Stimulated activated effector memory CD8-positive, alpha-beta T cell treated with anti-CD3 and anti-CD28 coated beads, Interleukin-12 subunit alpha, Interleukin-12 subunit beta, amount 100 ng/mL, for 72 hours (primary cell): ENCODE measurements at regions not wholly inside any gene's neighbourhood (a gene's known extent, or its start where the extent isn't known, plus 50 kb on each side); places are given as distances from the start of the nearest gene placed in this dataset.
"Not testable (repeated sequence)": the region's sequence is repeated elsewhere in the genome, so short reads cannot be mapped to it uniquely, and the experiment has no call there.

ENCODE experiments used
- ATAC-seq: fragments of 150-1000 bp; cut with Tn5 transposase; 2 replicates; pipeline ENCODE4 v1.10.0; 2021
- DNase-seq, 2 donors: peaks; one replicate each; pipeline ENCODE4 v3.0.0; 2021 to 2022; ENCODE audit warnings: low spot score in 2 of 2
- H3K27ac Mint-ChIP-seq: one replicate; pipeline ENCODE4 v1.8.0; 2022; ENCODE audit warnings: mild to moderate bottlenecking, mixed read lengths
- H3K36me3 Mint-ChIP-seq: one replicate; pipeline ENCODE4 v1.8.0; 2022; ENCODE audit warnings: mild to moderate bottlenecking, mixed read lengths
- H3K4me1 Mint-ChIP-seq: one replicate; pipeline ENCODE4 v1.8.0; 2022; ENCODE audit warnings: mixed read lengths
- H3K4me3 Mint-ChIP-seq: one replicate; pipeline ENCODE4 v1.8.0; 2022; ENCODE audit warnings: mild to moderate bottlenecking, mixed read lengths
- H3K9me3 Mint-ChIP-seq: one replicate; pipeline ENCODE4 v1.8.0; 2022; ENCODE audit warnings: mixed read lengths

- ATAC-seq: no peak
- no peak for DNase-seq
- H3K36me3 Mint-ChIP-seq: no peaks in the 10 kb centered on the region
- no peak overlapping the region for H3K4me3 Mint-ChIP-seq
- no peak overlapping the region for H3K27ac Mint-ChIP-seq
- H3K9me3 Mint-ChIP-seq: peaks cover 12% of the 10 kb centered on the region
- H3K4me1 Mint-ChIP-seq: no peaks in the 10 kb centered on the region
Measured at GRCh38 chr2:67145851-67146250, 251.3 kb upstream of the ETAA1 start.

GRCh38 chr2:67156796-67157195, 240.3 kb upstream of the ETAA1 start:
- H3K4me1 Mint-ChIP-seq: no peaks in the 10 kb centered on the region
- no peaks in the 10 kb centered on the region for H3K36me3 Mint-ChIP-seq
- DNase-seq (no peak), ATAC-seq (no peak)
- H3K4me3 Mint-ChIP-seq: no peak overlapping the region
- no peak overlapping the region for H3K27ac Mint-ChIP-seq
- peaks cover 4% of the 10 kb centered on the region for H3K9me3 Mint-ChIP-seq

GRCh38 chr2:67158718-67159117, 238.4 kb upstream of the ETAA1 start:
- H3K9me3 Mint-ChIP-seq: no peaks in the 10 kb centered on the region
- H3K36me3 Mint-ChIP-seq: no peaks in the 10 kb centered on the region
- no peak overlapping the region for H3K4me3 Mint-ChIP-seq
- ATAC-seq (no peak), DNase-seq (no peak)
- no peaks in the 10 kb centered on the region for H3K4me1 Mint-ChIP-seq
- H3K27ac Mint-ChIP-seq: no peak overlapping the region

- H3K27ac Mint-ChIP-seq: no peak overlapping the region
- H3K4me3 Mint-ChIP-seq: no peak overlapping the region
- no peaks in the 10 kb centered on the region for H3K36me3 Mint-ChIP-seq
- ATAC-seq: no peak
- H3K4me1 Mint-ChIP-seq: no peaks in the 10 kb centered on the region
- no peak for DNase-seq
- no peaks in the 10 kb centered on the region for H3K9me3 Mint-ChIP-seq
Measured at GRCh38 chr2:67159929-67160328, 237.2 kb upstream of the ETAA1 start.

GRCh38 chr2:67164771-67165522, 232.2 kb upstream of the ETAA1 start:
- no peak for ATAC-seq
- H3K27ac Mint-ChIP-seq: no peak overlapping the region
- H3K36me3 Mint-ChIP-seq: no peaks in the 10 kb centered on the region
- peaks cover 11% of the 10 kb centered on the region for H3K9me3 Mint-ChIP-seq
- no peak overlapping the region for H3K4me3 Mint-ChIP-seq
- DNase-seq: no peak
- no peaks in the 10 kb centered on the region for H3K4me1 Mint-ChIP-seq

GRCh38 chr2:67165523-67165990, 231.6 kb upstream of the ETAA1 start:
- DNase-seq (no peak), ATAC-seq (no peak)
- Mint-ChIP-seq H3K36me3 (no peaks in the 10 kb centered on the region), H3K4me1 (no peaks in the 10 kb centered on the region), H3K27ac (no peak overlapping the region), H3K4me3 (no peak overlapping the region), H3K9me3 (peaks cover 12% of the 10 kb centered on the region)

GRCh38 chr2:67166511-67166910, 230.6 kb upstream of the ETAA1 start:
- H3K36me3 Mint-ChIP-seq, H3K4me1 Mint-ChIP-seq, H3K4me3 Mint-ChIP-seq, H3K27ac Mint-ChIP-seq, ATAC-seq, DNase-seq: not testable (repeated sequence)
- H3K9me3 Mint-ChIP-seq: peaks cover 12% of the 10 kb centered on the region

GRCh38 chr2:67169417-67170140, 227.6 kb upstream of the ETAA1 start:
- H3K27ac Mint-ChIP-seq: no peak overlapping the region
- H3K4me1 Mint-ChIP-seq: no peaks in the 10 kb centered on the region
- H3K36me3 Mint-ChIP-seq: no peaks in the 10 kb centered on the region

GRCh38 chr2:67179526-67179925, 217.6 kb upstream of the ETAA1 start:
- Mint-ChIP-seq H3K9me3 (peaks cover 6% of the 10 kb centered on the region), H3K27ac (no peak overlapping the region), H3K4me3 (no peak overlapping the region), H3K4me1 (no peaks in the 10 kb centered on the region), H3K36me3 (no peaks in the 10 kb centered on the region)
- DNase-seq (no peak), ATAC-seq (no peak)

More at GRCh38 chr2:67169417-67170140, 227.6 kb upstream of the ETAA1 start:
- no peak overlapping the region for H3K4me3 Mint-ChIP-seq
- DNase-seq: no peak
- no peak for ATAC-seq
- H3K9me3 Mint-ChIP-seq: peaks cover 12% of the 10 kb centered on the region

GRCh38 chr2:67180841-67181240, 216.3 kb upstream of the ETAA1 start:
- no peaks in the 10 kb centered on the region for H3K4me1 Mint-ChIP-seq
- ATAC-seq: no peak
- H3K9me3 Mint-ChIP-seq: peaks cover 6% of the 10 kb centered on the region
- H3K27ac Mint-ChIP-seq: no peak overlapping the region
- DNase-seq: no peak
- H3K4me3 Mint-ChIP-seq: no peak overlapping the region
- no peaks in the 10 kb centered on the region for H3K36me3 Mint-ChIP-seq

GRCh38 chr2:67182884-67183283, 214.2 kb upstream of the ETAA1 start:
- ATAC-seq: no peak
- H3K9me3 Mint-ChIP-seq: peaks cover 6% of the 10 kb centered on the region
- no peaks in the 10 kb centered on the region for H3K4me1 Mint-ChIP-seq
- no peak for DNase-seq
- no peak overlapping the region for H3K4me3 Mint-ChIP-seq
- H3K36me3 Mint-ChIP-seq: no peaks in the 10 kb centered on the region
- H3K27ac Mint-ChIP-seq: no peak overlapping the region

GRCh38 chr2:67186326-67186725, 210.8 kb upstream of the ETAA1 start:
- Mint-ChIP-seq H3K4me1 (no peaks in the 10 kb centered on the region), H3K27ac (no peak overlapping the region), H3K4me3 (no peak overlapping the region), H3K36me3 (no peaks in the 10 kb centered on the region), H3K9me3 (peaks cover 8% of the 10 kb centered on the region)
- DNase-seq (no peak), ATAC-seq (no peak)

- Mint-ChIP-seq H3K4me3 (no peak overlapping the region), H3K9me3 (peaks cover 8% of the 10 kb centered on the region), H3K4me1 (no peaks in the 10 kb centered on the region), H3K27ac (no peak overlapping the region), H3K36me3 (no peaks in the 10 kb centered on the region)
- ATAC-seq (no peak), DNase-seq (no peak)
Measured at GRCh38 chr2:67186871-67187270, 210.3 kb upstream of the ETAA1 start.

- H3K9me3 Mint-ChIP-seq: peaks cover 15% of the 10 kb centered on the region
- H3K4me3 Mint-ChIP-seq, H3K27ac Mint-ChIP-seq, H3K36me3 Mint-ChIP-seq, H3K4me1 Mint-ChIP-seq, ATAC-seq, DNase-seq: not testable (repeated sequence)
Measured at GRCh38 chr2:67195327-67195726, 201.8 kb upstream of the ETAA1 start.

GRCh38 chr2:67201521-67201920, 195.6 kb upstream of the ETAA1 start:
- ATAC-seq (no peak), DNase-seq (no peak)
- peaks cover 8% of the 10 kb centered on the region for H3K9me3 Mint-ChIP-seq
- H3K4me1 Mint-ChIP-seq: no peaks in the 10 kb centered on the region
- H3K4me3 Mint-ChIP-seq: no peak overlapping the region
- H3K27ac Mint-ChIP-seq: no peak overlapping the region
- H3K36me3 Mint-ChIP-seq: no peaks in the 10 kb centered on the region

- H3K4me1 Mint-ChIP-seq: no peaks in the 10 kb centered on the region
- H3K9me3 Mint-ChIP-seq: no peaks in the 10 kb centered on the region
- H3K36me3 Mint-ChIP-seq: no peaks in the 10 kb centered on the region
- ATAC-seq (no peak), DNase-seq (no peak)
- H3K27ac Mint-ChIP-seq: no peak overlapping the region
- no peak overlapping the region for H3K4me3 Mint-ChIP-seq
Measured at GRCh38 chr2:67204349-67204748, 192.8 kb upstream of the ETAA1 start.
